ENCODE measurements at regions not wholly inside any gene's neighbourhood (a gene's known extent, or its start where the extent isn't known, plus 50 kb on each side); places are given as distances from the start of the nearest gene placed in this dataset.
"Not testable (repeated sequence)": the region's sequence is repeated elsewhere in the genome, so short reads cannot be mapped to it uniquely, and the experiment has no call there.

DNA sequence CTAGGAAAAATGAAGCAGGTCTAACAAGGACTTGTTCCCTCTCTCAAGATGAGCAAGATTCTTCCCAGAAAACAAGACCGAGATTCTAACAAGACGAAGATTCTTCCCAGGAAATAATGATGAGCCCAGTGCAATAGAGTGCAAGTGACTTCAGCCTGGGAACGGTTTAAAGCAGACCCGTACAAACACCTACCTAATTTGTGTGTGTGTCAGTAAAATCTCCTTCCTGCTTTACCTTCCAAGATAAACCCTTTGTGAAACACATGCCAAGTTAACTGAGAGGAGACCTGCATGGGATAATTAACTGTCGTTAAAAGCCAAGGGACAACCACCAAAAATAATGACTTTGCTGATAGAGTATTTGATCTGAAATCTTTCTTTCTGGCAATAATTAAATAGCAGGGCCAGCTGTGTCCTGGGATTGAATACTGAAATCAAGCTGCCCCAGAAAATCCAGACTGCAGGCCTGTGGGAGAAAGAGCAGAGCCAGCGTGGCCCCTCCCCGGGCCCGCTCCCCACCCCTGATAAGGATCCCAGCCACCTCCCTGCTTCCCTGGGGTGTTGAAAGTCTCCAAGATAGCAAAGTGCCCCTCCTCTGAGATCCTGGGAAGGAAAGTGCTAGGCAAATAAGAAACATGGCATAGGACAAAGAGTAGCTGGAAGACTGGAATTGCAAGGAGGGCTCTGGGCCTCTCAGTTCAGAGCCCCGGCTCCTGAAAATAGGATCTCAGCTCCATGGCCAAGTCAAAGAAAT lies 145.5 kb downstream of the CYP26B1 start:
- no peak for DNase-seq

GRCh38 chr2:72000110-72000509 lies 147.6 kb downstream of the CYP26B1 start:
- no peak for DNase-seq

DNA sequence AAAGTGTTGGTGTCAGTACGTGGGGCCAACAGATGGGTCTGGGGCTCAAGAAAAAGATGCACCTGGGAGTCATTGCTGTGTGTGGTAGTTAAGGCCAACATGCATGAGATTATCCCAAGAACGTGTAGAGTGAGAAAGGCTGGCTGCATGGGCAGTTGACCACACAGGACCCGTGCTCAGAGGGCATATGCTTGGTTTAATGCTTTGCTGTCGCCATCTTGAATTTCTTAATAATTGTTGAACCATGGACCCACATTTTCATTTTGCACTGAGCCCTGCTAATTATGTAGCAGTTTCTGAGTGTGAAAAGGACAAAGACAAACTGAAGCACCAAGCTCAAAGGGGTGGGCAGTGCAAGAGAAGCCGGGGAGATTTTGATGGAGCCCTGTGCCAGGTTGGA lies 148.1 kb downstream of the CYP26B1 start:
- DNase-seq = no peak

- no peak for DNase-seq
Observed at GRCh38 chr2:71997843-71998242, 149.8 kb downstream of the CYP26B1 start.

- DNase-seq = peak; percentile 45
Observed at GRCh38 chr2:71995067-71995665, 152.5 kb downstream of the CYP26B1 start.

DNA sequence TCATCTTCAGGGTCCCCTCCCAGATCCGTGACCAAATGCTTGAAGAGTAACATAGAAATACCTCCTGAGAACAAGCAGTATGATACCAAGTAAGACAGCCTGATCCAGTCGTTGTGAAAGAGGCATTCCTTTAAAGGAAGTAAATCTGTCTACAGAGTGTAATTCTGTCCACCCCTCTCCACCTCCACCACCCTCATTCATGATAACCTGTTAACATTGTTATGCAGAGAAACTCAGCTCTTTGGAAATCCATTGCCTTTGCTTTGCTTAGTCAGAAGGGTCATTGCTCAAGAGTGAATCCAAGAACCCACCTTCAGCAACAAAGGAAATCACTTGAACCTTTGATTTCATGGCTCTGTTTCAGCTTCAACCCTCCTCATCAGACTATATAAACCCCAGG lies 155.6 kb downstream of the CYP26B1 start:
- DNase-seq = no peak

GRCh38 chr2:71991397-71991796 lies 156.3 kb downstream of the CYP26B1 start:
- DNase-seq = no peak

DNA sequence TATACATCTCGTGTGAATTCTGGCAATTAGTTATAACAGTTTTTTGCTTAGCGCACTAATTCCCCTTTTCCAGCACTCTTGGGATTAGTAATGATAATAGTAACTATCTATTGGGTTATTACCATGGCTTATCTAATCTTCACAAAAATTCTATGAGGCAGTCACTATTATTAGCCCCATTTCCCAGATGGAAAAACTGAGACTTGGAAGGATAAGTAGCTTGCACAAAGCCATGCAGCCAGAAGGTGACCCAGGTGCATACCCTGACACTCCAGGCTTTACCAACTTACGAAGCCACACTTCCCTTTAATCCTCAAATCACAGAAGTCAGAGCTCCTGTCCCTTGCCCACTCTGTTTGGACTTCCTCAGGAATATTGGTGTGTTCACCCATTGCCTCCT lies 156.8 kb downstream of the CYP26B1 start:
- DNase-seq = no peak

DNA sequence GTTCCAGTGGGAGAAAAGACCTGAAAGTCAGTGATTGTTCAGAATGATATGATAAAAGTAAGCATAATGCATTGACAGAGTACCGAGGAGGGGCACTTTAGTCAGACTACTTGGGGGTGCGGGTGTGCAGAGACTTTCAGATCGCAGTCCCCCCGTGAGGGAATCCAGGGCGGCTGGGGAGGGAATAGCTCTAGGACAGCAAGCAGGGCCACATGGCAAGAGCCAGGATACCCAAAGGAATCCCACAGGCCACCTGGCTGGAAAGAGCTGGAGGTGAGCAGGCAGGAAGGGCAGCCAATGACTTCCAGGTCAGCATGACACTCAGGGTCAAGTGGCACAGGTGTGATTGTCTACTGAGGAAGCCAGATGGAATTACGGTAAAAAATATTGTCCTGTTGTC lies 157.5 kb downstream of the CYP26B1 start:
- DNase-seq = no peak

GRCh38 chr2:71989671-71990070 lies 158.0 kb downstream of the CYP26B1 start:
- DNase-seq = no peak

GRCh38 chr2:71988170-71988569 lies 159.5 kb downstream of the CYP26B1 start:
- no peak for DNase-seq

GRCh38 chr2:71976685-71977084 lies 171.0 kb downstream of the CYP26B1 start:
- DNase-seq = no peak

DNA sequence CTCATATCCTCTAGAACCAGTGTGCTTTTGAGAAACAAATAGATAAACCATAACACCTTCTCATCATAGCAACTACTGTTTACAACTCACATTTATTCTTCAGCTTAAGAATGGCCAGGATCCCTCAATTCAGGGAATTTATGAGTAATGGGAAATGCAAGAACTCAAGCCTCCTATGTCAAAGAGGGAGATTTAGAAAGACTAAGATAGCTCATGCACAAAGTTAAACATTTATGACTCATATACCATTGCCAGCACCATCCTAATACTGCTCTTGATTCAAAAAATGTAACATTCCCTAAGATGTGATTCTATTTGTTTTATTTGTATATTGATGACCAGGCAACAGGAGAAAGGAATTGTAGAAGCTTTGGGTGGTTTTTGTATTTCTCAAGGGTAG lies 172.8 kb downstream of the CYP26B1 start:
- peak; percentile 35 for DNase-seq

DNA sequence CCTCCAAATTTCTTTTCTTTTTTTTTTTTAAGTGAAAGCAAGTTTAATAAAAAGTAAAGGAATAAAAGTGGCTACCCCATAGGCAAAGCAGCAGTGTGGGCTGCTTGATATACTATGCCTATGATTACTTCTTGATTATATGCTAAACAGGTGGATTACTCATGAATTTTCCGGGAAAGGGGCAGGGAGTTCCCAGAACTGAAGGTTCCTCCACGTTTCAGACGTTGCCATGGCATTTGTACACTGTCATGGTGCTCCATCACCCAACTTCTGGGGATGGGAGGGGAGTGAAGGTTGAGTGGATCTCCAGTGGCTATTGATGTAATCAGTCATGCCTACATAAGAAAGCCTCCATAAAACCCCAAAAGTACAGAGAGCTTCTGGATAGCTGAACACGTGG lies 176.2 kb downstream of the CYP26B1 start:
- DNase-seq = no peak

- DNase-seq = no peak
Observed at GRCh38 chr2:71965530-71965929, 182.1 kb downstream of the CYP26B1 start.

GRCh38 chr2:71962911-71963694 lies 184.6 kb downstream of the CYP26B1 start:
- DNase-seq = peak; percentile 59

GRCh38 chr2:71962350-71962749 lies 185.3 kb downstream of the CYP26B1 start:
- no peak for DNase-seq

DNA sequence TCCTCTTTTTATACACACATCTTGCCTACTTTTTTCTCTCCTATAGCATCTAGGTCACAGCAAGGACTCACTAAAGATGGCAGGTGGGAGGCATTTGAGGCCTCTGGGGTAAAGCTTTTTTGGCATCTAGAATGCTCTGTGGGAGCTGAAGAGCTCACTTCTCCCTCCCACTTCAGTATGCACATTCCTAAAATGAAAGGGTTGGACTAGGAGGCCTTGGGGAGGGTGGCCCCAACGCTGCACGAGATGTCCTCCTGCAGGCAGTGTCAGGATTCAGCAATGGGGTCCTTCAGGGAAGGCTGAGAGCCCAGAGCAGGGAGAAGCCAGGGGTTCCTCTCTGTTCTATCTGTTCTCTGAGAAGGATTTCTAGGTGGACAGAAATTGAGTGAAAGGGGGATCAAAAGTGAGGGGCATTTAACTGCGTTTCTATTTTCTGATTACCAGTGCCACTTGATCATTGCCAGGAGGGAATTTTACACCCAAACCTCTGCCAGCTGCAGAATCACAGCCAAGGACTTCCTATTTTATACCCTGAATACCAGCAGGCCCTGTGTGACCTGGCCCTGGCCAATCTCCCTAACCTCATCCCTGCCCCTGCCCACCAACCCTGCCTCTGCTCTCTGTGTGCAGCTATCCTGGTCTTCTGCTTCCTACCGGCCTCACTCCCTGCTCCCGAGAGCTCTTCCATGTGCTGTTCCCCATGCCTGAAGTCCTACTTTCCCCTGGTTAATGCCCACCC lies 186.2 kb downstream of the CYP26B1 start:
- no peak for DNase-seq

DNA sequence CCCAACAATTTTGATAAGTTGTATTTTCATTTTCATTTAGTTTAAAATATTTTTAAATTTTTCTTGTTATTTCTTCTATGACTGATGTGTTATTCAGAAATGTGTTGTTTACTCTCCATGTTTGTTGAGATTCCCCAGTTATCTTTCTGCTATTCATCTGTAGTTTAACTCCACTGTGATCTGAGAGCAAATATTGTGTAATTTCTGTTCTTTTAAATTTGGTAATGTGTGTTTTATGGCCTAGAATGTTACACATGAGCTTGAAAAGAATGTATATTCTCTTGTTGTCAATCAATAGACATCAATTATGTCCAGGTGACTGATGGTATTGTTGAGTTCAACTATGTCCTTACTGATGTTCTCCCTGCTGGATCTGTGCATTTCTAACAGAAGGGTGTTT lies 188.2 kb downstream of the CYP26B1 start:
- no peak for DNase-seq

DNA sequence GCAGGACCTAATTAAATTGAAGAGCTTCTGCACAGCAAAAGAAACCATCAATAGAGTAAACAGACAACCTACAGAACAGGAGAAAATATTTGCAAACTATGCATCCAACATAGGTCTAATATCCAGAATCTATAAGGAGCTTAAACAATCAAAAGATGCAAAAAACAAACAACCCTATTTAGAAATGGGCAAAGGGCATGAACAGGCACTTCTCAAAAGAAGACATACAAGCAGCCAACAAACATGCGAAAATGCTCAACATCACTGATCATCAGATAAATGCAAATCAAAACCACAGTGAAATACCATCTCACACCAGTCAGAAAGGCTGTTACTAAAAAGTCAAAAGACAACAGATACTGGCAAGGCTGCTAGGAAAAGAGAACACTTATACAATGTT lies 189.2 kb downstream of the CYP26B1 start:
- not testable (repeated sequence) for DNase-seq

DNA sequence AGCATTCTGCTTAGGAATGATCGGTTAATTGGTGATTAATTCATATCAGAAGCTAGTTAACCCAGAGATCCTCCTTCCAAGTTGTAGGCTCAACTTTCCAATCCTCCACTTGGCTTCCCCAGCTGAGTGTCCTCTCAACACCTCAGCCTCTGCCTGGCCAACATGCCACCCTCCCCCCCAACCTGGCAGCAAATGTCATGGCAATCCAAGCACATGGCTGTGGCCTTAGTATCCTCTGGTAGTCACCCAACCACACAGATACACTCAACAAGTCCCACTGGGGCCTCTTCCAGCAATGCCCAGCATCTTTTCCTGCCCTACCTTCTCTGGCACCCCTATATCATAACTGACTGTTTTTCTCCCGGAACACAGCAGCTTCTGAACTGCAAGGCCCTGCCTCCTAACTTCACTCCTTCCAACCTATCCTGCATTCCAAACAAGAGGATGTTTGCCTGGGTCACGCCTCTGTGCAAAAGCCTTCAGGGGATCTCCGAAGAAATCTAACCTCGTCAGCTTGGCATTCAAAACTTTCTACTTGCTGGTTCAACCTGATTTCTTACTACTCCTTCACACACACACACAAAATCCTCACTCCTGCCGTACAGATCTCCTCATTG lies 195.0 kb downstream of the CYP26B1 start:
- DNase-seq = no peak

- DNase-seq = no peak
Observed at GRCh38 chr2:71951718-71952404, 195.8 kb downstream of the CYP26B1 start.
